HFF-Myc (cell line): ENCODE measurements at regions not wholly inside any gene's neighbourhood (a gene's known extent, or its start where the extent isn't known, plus 50 kb on each side); places are given as distances from the start of the nearest gene placed in this dataset.

Experiments
- DNase-seq: peaks from one replicate; pipeline ENCODE4 v3.0.0-alpha.2; 2011; ENCODE audit warnings: low read depth; ENCODE audit errors: extremely low read depth
- H3K4me3 ChIP-seq: replicated peaks from 2 replicates; pipeline ENCODE4 v1.5.1; 2011; ENCODE audit warnings: low read depth, mild to moderate bottlenecking, control low read depth, low read length
- TF ChIP-seq, protein P1 (sequence below): IDR thresholded peaks from 2 replicates; pipeline ENCODE4 v1.5.1; 2012; ENCODE audit warnings: mild to moderate bottlenecking, low read depth, low read length, control low read depth; ENCODE audit errors: missing control alignments

DNA sequence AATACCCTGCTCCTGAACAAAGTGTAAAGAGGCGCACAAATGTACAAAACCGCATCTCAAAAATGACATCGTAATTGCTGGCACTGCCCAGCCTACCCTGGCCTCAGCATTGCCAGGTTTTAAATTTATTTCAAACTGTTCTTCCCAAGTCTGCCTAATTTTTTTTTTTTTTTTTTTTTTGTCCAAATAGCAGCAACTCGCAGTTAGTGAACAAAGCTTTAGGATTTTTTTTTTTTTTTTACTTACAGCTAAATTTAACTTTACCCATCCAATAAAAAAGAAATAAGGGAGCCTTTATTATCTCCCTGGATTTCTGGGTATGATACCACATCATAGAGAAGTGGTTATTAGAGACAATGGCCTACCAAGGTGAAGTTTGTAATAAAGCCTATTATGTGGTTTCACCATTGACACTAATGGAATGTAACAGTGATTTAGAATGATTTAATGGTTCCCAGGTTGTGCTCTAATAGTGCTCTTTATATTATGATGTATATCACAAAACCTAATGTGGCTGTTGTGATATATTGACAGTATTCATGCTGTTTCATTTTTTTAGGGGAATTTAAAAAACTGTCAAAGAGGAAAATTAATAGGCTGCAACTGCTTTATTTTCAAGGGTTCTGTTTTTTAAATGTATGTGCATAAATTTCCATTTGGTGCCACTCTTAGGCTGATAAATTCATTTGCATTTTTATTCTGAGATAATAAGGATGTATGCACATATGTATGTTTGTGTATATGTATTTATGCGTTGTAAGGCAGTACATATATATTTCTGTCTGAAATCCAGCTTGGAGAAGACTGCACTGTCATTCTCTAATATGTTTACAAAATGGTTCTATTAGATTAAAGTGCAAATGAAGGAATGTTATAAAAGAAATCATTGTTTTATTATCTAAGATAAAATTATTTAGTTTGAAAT, 309.0 kb downstream of the TFEC start:
- H3K4me3 ChIP-seq = no peak overlapping the region
- no peak for DNase-seq
- TF ChIP-seq, protein P1, sequence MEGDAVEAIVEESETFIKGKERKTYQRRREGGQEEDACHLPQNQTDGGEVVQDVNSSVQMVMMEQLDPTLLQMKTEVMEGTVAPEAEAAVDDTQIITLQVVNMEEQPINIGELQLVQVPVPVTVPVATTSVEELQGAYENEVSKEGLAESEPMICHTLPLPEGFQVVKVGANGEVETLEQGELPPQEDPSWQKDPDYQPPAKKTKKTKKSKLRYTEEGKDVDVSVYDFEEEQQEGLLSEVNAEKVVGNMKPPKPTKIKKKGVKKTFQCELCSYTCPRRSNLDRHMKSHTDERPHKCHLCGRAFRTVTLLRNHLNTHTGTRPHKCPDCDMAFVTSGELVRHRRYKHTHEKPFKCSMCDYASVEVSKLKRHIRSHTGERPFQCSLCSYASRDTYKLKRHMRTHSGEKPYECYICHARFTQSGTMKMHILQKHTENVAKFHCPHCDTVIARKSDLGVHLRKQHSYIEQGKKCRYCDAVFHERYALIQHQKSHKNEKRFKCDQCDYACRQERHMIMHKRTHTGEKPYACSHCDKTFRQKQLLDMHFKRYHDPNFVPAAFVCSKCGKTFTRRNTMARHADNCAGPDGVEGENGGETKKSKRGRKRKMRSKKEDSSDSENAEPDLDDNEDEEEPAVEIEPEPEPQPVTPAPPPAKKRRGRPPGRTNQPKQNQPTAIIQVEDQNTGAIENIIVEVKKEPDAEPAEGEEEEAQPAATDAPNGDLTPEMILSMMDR = no peak

DNA sequence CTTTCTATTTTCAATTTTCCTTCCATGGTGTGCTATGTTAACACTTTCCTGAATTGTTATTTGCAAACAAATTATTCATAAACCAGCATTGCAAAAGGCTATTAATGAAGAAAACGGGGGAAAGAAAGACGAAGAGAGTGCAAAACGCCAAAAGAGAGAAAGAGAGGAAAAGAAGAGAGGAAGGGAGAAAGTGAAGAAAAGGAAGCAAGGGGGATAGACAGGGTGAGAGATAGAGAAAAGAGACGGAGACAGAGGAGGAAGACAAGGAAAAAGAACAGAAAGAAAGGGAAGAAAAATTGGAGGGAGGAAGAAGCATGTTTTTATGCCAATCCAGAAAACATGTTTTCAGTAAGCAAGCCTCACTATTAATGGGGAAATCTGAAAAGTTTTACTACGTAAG, 310.6 kb downstream of the TFEC start:
- TF ChIP-seq, protein P1 = no peak
- no peak for DNase-seq
- H3K4me3 ChIP-seq = no peak overlapping the region

GRCh38 chr7:115709664-115710063, 320.9 kb downstream of the TFEC start:
- no peak for DNase-seq
- TF ChIP-seq, protein P1 = no peak
- no peak overlapping the region for H3K4me3 ChIP-seq

GRCh38 chr7:115708013-115708341, 322.6 kb downstream of the TFEC start:
- DNase-seq = no peak
- no peak overlapping the region for H3K4me3 ChIP-seq
- TF ChIP-seq, protein P1 = no peak

- TF ChIP-seq, protein P1 = peak; percentile 45
- H3K4me3 ChIP-seq = no peak overlapping the region
- peak; percentile 11 for DNase-seq
Observed at GRCh38 chr7:115707258-115708012, 323.1 kb downstream of the TFEC start.

DNA sequence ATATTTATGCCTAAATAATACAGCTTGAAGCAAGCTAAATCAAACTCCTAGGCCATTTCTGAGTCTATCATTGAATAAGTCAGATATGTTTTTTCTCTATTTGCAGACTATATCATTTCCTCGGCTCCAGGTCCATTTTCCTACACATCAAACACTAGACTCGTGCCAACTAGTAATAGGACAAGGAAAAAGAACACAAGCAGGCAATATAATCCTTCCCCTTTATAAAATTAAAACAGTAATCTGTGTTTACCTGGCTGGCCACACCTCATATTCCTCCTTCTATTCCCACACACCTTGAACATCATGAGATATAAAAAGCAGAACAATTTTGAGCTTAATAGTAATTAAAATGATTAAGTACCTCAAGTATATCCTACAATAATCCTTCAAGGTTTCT, 325.7 kb downstream of the TFEC start:
- no peak overlapping the region for H3K4me3 ChIP-seq
- TF ChIP-seq, protein P1 = no peak
- DNase-seq = no peak
